UCSD-AML1 (cell line): ENCODE measurements at regions not wholly inside any gene's neighbourhood (a gene's known extent, or its start where the extent isn't known, plus 50 kb on each side); places are given as distances from the start of the nearest gene placed in this dataset.

Experiments used
- DNase-seq: peaks from one replicate; lab custom pipeline; 2025; ENCODE audit not compliant: unreplicated experiment; lab: John Stamatoyannopoulos, UW

GRCh38 chr9:13661014-13661413, 381.5 kb upstream of the MPDZ start:
- DNase-seq = no peak

GRCh38 chr9:13651969-13652663, 372.6 kb upstream of the MPDZ start:
- DNase-seq = no peak

DNA sequence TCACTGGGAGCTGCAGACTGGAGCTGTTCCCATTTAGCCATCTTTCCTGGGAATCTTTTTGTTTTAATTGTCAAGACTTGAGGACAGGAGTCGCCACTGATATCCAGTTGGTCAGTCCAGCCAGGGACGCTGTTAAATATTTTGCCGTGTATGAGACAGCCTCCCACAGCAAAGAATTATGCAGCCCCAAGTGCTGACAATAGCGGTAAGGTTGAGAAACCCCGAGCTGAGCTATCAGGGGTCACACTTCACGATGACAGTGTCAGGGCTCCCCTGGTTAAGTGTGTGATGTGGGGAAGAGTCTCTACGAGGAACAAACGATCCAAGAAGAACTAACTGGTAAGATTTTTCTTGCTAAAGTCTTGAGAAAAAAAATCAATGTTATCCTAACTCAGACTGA, 372.0 kb upstream of the MPDZ start:
- DNase-seq = no peak

GRCh38 chr9:13648676-13649075, 369.2 kb upstream of the MPDZ start:
- no peak for DNase-seq

DNA sequence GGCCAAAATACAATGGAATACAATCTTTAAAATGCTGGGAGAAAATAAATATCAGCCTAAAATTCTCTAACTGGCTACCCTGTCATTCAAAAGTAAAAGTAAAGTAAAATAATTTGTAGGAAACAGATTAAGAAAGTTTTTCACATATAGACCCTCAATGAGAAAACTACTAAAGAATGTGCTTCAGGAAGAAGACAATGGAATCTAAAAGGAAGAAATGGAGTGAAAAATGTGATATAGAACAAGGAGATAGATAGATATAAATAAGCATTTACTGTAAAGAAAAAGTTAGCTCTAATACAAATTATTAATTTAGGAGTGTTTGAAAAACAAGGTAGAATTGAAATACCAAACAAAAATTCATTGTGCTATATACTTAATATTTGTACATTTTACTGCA, 368.6 kb upstream of the MPDZ start:
- DNase-seq = no peak

- DNase-seq = no peak
Observed at GRCh38 chr9:13646500-13647021, 367.1 kb upstream of the MPDZ start.

DNA sequence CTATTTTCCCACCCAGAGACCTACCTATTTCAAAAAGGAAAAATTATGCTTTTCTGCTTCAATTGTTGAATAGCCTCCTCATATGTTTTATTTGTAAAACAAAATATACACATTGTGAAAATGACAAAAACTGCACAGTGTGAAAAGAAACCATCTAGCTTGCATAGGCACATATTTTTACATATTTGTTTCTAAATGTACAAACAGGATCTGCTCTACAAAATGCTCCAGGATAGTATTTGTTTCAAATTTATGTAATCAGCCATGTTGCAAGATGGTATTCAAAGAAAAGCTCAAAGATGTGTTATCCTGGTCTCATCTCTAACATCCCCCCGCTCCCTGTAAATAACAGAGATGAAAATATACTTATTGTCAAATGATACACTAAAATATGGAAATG, 366.1 kb upstream of the MPDZ start:
- DNase-seq = no peak

- DNase-seq = no peak
Observed at GRCh38 chr9:13644675-13645074, 365.2 kb upstream of the MPDZ start.

GRCh38 chr9:13642646-13643045, 363.2 kb upstream of the MPDZ start:
- DNase-seq = no peak

GRCh38 chr9:13629067-13629466, 349.6 kb upstream of the MPDZ start:
- DNase-seq = no peak

- no peak for DNase-seq
Observed at GRCh38 chr9:13628526-13628925, 349.0 kb upstream of the MPDZ start.

- no peak for DNase-seq
Observed at GRCh38 chr9:13627502-13627901, 348.0 kb upstream of the MPDZ start.

GRCh38 chr9:13627071-13627470, 347.6 kb upstream of the MPDZ start:
- no peak for DNase-seq

DNA sequence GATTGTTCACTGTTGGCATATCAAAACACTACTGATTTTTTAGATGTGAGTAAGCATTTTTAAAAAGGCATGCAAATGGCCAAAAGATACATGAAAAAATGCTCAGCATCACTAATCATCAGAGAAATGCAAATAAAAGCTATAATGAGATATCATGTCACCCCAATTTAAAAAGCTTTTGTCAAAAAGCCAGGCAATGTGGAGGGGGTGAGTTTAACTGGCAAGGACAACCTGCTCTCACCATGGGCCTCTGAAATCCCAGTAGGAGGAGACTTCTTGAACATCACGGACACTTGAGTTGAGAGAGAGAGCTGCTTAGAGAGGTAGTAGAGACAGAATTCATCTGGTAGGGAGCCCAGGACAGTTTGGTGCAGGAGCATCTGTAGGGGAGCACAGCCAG, 347.1 kb upstream of the MPDZ start:
- no peak for DNase-seq

GRCh38 chr9:13621872-13622564, 342.5 kb upstream of the MPDZ start:
- no peak for DNase-seq

DNA sequence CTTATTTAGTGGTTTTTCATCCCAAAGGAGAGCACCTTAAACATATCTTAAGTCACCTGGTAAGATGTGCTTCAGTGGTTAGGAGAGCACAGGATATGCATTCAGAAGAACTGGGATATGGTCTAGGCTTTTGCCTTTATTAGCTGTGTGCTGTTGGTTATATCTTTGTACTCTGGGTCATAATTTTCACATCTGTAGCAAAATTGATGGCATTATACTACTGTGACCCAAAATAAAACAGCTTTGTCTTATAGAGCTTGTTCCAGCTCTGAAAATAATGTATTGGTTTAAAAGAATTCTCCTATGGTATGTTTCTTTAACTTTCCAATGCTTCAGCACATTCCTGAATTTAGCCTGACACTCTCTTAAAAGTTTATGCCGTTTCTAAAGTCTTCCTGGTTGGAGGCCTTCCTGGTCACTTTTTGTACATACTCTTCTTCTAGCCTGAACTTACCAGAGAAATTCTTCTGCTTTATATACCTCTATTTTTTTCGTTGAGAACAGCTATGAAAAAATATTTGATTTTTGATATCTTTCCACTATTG, 337.1 kb upstream of the MPDZ start:
- DNase-seq = no peak

DNA sequence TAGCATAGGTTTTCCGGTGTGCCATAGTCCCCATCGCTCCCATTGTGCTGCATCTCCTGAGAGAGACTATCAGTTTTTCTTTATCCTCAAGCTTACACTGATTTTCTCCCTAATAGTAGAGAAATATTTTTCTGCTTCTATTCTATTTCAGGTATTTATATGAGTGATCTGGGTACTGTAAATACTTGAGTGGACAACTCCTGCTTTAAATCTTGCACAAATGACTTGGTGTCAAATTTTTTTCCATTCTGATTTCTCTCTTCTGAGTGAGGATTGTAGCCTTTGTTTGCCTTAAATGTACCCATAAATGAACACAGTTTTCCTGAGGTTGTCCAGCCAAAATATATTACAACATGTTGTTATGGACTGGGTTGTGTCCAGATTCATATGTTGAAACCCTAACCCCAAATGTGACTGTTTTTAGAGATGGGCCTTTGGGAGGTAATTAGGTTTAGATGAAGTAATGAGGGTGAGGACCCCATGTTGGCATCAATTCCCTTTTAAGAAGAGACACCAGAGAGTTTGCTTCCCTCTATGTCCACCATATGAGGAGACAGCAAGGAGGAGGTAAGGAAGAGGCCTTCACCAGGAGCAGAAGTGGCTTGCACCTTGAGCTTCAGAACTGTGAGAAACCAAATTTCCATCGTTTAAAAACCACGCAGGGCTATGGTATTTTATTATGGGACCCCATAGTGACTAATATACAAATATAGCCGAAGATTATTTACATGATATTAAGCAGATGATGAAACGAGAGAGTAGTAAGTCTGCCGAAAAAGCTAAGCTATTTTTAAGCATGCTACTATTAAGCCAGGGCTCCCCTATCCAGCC, 336.4 kb upstream of the MPDZ start:
- no peak for DNase-seq

- no peak for DNase-seq
Observed at GRCh38 chr9:13614060-13614459, 334.6 kb upstream of the MPDZ start.

DNA sequence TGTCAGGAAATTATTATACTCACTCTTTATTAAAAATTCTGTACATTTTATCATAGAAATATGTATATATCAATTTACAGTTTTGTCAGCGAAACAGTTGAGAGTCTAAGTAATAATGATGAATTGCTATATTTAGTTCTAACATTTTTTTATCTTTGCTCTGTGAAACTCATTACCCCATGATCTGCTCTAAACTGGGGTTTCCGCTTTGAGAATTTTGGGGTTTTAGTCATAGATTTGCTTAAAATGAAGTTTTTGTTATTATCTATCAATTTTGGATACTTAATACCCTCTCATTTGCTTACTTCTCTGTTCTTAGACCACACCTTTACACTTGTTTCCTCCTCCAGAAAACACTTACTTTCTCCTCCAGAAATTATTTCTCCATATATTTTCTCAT, 333.8 kb upstream of the MPDZ start:
- DNase-seq = no peak

DNA sequence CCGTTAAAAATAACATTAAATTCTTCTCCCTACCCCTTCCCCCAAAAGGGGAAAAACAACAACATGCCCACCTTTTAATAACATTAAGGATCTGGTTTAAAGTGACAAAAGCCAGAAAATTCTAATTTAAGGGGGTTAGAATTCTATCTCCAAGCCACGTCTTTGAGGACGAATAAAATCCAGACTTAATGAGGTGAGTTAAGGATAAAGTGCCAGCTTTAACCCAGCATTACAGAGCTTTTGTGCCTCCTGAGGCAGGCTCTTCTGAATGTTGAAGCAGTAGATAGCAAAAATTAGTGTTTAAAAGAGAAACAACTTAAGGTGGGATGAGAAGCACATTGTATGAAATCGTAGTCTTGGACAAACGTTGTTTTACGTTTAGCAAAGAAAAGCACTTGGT, 329.0 kb upstream of the MPDZ start:
- no peak for DNase-seq
